ENCODE measurements at regions not wholly inside any gene's neighbourhood (a gene's known extent, or its start where the extent isn't known, plus 50 kb on each side); places are given as distances from the start of the nearest gene placed in this dataset.

DNA sequence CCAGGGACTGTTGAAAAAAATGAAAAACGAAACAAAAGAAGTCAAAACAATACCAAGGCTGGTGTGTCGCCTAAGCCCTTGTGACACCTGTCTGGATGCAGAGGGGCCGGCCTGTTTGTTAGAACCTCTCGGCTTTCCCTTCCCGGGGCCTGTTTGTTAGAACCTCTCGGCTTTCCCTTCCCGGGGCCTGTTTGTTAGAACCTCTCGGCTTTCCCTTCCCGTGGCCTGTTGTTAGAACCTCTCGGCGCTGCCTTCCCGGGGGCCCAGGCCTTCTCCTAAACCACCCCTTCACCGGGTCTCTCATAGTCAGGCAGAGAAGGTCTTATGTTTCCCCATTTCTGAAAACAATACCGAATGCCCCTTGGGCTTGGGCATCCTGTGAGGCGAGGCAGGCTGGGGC lies 180.0 kb downstream of the BANP start:
- Histone ChIP-seq H3K9me1 (ENCODE audit: control insufficient read depth, insufficient read depth, low read length) (no peaks in the 10 kb centered on the region), H3K4me3 (no peak overlapping the region), H3K79me2 (ENCODE audit: control insufficient read depth, insufficient read depth, low read length) (no peaks in the 10 kb centered on the region), H3K4me2 (ENCODE audit: insufficient read depth, low read length) (no peak overlapping the region), H2AFZ (ENCODE audit: low read depth, low read length) (no peak overlapping the region), H4K20me1 (replicated peaks; ENCODE audit: control insufficient read depth, insufficient read depth, low read length) (0 out of 2 replicates have a peak, but pooled peaks cover 7% of the 10 kb centered on the region), H3K9ac (ENCODE audit: insufficient read depth in 1 of 2, low read depth in 2 of 2, low read length in 2 of 2) (no peak overlapping the region), H3K27ac (ENCODE audit: extremely low read depth, low read depth, low read length) (no peak overlapping the region), H3K4me1 (replicated peaks in 1 of 2; ENCODE audit: control insufficient read depth in 2 of 2, insufficient read depth in 2 of 2, low read length in 2 of 2) (peaks cover 0 to 23% of the 10 kb centered on the region in 2 experiments; a peak in 2 of 5 replicates), H3K9me3 (replicated peaks; ENCODE audit: control insufficient read depth, insufficient read depth, low read depth, low read length) (no peaks in the 10 kb centered on the region), H3K36me3 (ENCODE audit: control insufficient read depth, insufficient read depth, low read length) (no peaks in the 10 kb centered on the region), H3K27me3 (ENCODE audit: control insufficient read depth in 2 of 2, insufficient read depth in 2 of 2, low read length in 2 of 2) (peaks cover 36 to 64% of the 10 kb centered on the region in 2 experiments; a peak in 4 of 5 replicates)
- DNase-seq (ENCODE audit: extremely low read depth in 1 of 4, low spot score in 3 of 4) (no peak), FAIRE-seq (no peak), ATAC-seq (no peak)
- no TSS peak for BruUV-seq (replicated peaks)
- WGBS (ENCODE audit: insufficient coverage, low coverage, missing lambda C conversion rate), result 15% methylated on average over 7 of the region's 15 CpGs
- CTCF ChIA-PET (ENCODE audit: low intra/inter-chr PET ratio), result no interaction called here
- in situ Hi-C loops (cut with MboI), result no loop called here
- intact Hi-C loops (cut with micrococcal nuclease), result no loop called here
- POLR2A ChIA-PET, result no interaction called here
- no peak for TF ChIP-seq ARID1B (IDR thresholded peaks at IDR 0.05)
- TF ChIP-seq, protein P1, sequence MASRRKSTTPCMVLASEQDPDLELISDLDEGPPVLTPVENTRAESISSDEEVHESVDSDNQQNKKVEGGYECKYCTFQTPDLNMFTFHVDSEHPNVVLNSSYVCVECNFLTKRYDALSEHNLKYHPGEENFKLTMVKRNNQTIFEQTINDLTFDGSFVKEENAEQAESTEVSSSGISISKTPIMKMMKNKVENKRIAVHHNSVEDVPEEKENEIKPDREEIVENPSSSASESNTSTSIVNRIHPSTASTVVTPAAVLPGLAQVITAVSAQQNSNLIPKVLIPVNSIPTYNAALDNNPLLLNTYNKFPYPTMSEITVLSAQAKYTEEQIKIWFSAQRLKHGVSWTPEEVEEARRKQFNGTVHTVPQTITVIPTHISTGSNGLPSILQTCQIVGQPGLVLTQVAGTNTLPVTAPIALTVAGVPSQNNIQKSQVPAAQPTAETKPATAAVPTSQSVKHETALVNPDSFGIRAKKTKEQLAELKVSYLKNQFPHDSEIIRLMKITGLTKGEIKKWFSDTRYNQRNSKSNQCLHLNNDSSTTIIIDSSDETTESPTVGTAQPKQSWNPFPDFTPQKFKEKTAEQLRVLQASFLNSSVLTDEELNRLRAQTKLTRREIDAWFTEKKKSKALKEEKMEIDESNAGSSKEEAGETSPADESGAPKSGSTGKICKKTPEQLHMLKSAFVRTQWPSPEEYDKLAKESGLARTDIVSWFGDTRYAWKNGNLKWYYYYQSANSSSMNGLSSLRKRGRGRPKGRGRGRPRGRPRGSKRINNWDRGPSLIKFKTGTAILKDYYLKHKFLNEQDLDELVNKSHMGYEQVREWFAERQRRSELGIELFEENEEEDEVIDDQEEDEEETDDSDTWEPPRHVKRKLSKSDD (conservative IDR thresholded peaks at IDR 0.05; ENCODE audit: low read length), result no peak
- TF ChIP-seq, protein P2, sequence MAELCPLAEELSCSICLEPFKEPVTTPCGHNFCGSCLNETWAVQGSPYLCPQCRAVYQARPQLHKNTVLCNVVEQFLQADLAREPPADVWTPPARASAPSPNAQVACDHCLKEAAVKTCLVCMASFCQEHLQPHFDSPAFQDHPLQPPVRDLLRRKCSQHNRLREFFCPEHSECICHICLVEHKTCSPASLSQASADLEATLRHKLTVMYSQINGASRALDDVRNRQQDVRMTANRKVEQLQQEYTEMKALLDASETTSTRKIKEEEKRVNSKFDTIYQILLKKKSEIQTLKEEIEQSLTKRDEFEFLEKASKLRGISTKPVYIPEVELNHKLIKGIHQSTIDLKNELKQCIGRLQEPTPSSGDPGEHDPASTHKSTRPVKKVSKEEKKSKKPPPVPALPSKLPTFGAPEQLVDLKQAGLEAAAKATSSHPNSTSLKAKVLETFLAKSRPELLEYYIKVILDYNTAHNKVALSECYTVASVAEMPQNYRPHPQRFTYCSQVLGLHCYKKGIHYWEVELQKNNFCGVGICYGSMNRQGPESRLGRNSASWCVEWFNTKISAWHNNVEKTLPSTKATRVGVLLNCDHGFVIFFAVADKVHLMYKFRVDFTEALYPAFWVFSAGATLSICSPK (IDR thresholded peaks at IDR 0.05; ENCODE audit: borderline replicate concordance), result no peak
- TF ChIP-seq, protein P3, sequence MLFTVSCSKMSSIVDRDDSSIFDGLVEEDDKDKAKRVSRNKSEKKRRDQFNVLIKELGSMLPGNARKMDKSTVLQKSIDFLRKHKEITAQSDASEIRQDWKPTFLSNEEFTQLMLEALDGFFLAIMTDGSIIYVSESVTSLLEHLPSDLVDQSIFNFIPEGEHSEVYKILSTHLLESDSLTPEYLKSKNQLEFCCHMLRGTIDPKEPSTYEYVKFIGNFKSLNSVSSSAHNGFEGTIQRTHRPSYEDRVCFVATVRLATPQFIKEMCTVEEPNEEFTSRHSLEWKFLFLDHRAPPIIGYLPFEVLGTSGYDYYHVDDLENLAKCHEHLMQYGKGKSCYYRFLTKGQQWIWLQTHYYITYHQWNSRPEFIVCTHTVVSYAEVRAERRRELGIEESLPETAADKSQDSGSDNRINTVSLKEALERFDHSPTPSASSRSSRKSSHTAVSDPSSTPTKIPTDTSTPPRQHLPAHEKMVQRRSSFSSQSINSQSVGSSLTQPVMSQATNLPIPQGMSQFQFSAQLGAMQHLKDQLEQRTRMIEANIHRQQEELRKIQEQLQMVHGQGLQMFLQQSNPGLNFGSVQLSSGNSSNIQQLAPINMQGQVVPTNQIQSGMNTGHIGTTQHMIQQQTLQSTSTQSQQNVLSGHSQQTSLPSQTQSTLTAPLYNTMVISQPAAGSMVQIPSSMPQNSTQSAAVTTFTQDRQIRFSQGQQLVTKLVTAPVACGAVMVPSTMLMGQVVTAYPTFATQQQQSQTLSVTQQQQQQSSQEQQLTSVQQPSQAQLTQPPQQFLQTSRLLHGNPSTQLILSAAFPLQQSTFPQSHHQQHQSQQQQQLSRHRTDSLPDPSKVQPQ (CRISPR knock-in tag; IDR thresholded peaks at IDR 0.05; ENCODE audit: borderline replicate concordance), result no peak
- TF ChIP-seq WHSC1 (IDR thresholded peaks at IDR 0.05; ENCODE audit: low read length), result no peak
- no peak for TF ChIP-seq MTA3 (IDR thresholded peaks at IDR 0.05; ENCODE audit: borderline replicate concordance)
- no peak for TF ChIP-seq E2F6 (IDR thresholded peaks at IDR 0.05; ENCODE audit: borderline replicate concordance in 1 of 2, extremely low read depth in 1 of 2, insufficient read depth in 1 of 2, insufficient read length in 1 of 2, low read depth in 1 of 2, low read length in 1 of 2, poor library complexity in 1 of 2, severe bottlenecking in 1 of 2)
- no peak for TF ChIP-seq GMEB1 (CRISPR knock-in tag; IDR thresholded peaks at IDR 0.05)
- TF ChIP-seq, protein P4, sequence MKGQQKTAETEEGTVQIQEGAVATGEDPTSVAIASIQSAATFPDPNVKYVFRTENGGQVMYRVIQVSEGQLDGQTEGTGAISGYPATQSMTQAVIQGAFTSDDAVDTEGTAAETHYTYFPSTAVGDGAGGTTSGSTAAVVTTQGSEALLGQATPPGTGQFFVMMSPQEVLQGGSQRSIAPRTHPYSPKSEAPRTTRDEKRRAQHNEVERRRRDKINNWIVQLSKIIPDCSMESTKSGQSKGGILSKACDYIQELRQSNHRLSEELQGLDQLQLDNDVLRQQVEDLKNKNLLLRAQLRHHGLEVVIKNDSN (CRISPR knock-in tag; IDR thresholded peaks at IDR 0.05), result no peak
- no peak for TF ChIP-seq EWSR1 (IDR thresholded peaks at IDR 0.05; ENCODE audit: borderline replicate concordance, low read depth, partially characterized antibody)
- TF ChIP-seq CC2D1A (IDR thresholded peaks at IDR 0.05), result no peak

All from K562 (cell line).